NCI-H2227 treated with DMSO at 0.1 percent for 48 hours (cell line): ENCODE measurements at regions not wholly inside any gene's neighbourhood (a gene's known extent, or its start where the extent isn't known, plus 50 kb on each side); places are given as distances from the start of the nearest gene placed in this dataset.
"Not testable (repeated sequence)": the region's sequence is repeated elsewhere in the genome, so short reads cannot be mapped to it uniquely, and the experiment has no call there.

ENCODE experiments used
- DNase-seq: peaks from one replicate; lab custom pipeline; 2025; lab: John Stamatoyannopoulos, UW

DNA sequence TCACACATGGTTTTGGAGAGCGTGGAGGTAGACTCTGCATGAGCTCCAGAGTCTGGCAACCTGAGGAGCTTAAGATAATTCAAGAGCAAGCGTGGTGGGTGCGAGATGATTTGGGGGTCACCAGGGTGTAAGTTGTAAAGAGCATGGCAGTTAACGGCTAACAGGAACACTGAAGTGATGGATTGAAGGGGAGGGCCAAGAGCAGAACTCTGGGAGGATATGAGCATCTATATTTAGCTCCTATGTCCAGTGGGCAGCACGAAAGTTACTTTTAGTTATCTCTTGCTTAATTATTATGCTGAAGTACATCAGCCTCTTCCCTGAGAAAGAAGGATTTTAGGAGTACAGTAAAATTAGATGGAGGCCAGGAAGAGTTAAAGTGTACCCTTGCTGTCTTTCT lies 231.9 kb upstream of the HAND2 start:
- no peak for DNase-seq

DNA sequence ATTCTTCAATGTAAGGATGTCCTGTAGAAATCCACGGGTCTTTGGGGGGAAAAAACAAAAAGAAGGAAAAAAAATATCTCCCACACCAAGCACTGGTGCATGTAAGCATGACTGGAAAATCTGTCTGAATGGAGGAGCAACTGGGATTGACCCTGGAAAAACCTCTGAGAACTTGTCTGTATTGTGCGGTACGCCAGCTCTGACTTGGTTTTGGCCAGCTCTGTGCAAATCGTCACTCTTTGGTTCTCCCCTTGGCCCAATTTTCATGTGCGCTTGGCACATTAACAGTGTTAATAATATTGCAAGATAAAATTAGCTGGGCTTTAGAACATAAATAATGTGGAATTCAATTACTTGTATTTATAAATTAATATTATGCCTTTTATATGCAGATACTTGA lies 231.2 kb upstream of the HAND2 start:
- no peak for DNase-seq

DNA sequence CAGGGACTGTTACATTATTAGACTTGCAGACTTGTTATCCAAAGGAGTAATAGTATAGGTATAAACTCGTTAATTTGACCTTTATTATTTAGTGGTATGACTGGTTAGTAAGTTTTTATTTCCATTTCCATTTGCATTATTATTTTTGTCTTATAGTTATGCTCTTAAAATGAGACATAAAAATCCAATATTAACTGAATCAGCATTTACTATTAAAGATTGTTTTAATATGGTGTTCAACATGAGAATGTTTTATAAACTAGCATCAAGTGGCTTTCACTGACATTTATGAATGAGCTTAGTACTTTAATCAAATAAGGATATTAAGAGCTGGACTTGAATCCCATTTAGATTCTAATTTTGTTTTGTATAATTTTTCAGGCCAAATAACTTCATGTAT lies 228.1 kb upstream of the HAND2 start:
- no peak for DNase-seq

DNA sequence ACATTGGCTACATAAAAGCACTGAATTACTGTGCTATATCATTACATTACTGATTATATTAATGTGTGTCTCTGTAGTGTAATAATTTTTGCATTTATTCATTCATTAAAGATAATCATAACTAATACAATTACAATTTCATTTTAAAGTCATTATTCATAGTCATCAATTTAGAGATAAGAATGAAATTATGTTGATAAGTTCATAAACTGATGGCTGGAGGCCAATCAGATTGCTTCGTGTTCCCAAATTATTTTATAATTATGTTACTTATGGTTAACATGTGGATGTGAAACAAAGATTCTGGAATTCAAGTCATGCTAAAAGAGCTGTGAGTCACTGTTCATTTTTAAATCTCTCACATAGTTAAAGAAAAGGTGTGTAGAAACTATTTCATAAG lies 223.4 kb upstream of the HAND2 start:
- no peak for DNase-seq

DNA sequence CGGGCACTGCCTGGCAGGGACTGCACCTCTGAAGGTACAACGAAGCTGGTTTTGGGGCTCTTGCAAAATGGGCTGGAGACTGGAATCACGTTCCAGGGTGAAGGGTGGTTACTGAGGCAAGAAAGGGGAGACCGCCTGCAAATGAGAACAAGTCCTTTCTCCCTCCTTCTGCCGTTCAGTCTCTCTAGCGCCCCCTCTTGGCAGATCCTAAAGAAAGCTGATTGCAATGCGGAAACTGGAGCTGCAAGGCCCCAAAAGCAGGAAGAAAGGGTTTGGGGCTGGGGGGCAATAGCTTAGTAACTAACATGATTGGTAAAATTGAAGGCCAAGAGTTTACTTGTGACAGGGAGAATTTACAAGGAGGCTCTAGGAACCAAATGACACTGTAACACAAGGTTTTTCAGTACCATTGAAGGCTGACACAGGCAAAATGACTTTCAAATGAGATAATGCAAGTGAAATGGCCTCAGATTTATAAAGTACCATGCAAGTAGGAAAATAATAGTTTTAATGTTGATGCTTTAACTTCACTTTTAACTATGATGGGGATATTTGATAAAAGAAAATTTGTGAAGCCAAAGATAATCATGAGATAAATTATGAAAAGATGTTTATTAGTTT lies 222.7 kb upstream of the HAND2 start:
- DNase-seq = no peak

DNA sequence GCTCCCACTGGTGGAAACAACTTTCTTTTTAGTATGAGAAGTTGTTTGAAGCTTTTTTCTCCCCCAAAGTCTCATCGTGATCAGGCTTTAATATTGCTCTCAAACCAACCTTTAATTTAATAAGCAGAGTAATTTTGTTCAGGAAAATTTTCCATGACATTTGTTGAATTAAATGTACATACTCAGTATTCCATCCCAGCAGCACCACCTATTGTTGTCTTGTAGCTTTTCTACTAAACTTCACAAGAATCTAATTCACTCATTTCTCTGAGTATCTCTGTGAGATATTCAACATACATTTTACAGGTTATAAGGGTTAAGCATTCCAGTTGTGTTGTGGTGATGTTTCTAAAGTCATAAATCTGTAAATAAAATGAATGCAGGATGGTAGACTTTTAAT lies 218.3 kb upstream of the HAND2 start:
- no peak for DNase-seq

DNA sequence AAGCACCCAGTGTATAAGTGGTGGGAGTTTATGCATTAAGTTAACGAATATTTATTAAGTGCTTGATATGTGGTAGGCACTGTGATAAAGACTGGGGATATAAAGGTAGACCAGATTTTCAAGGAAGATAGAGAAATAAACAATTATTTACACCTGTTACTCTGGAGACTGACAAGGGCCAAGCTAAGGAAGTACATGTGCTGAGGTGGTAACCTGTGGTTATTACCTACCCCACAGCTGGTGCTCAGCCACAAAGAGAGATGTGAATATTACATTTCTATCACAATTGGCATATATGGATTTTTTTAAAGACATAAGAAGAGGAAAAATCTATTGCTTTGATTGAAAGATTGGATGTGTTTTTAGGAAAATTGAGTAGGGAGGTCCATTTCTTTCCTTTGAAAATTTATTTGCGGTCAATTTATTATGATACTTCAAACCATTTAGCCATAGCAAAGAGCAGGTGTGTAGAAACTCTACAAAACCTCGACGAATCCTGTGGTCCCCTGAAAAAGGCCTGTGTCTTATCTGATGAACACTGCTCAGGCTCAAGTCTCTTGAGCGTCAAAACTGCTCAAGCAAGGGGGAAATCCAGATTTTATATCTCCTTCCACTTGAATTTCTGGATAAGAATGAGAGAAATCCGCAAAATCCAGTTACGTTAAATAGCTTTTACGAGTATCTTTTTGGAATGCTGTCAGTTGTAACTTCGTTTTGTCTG lies 217.7 kb upstream of the HAND2 start:
- no peak for DNase-seq

DNA sequence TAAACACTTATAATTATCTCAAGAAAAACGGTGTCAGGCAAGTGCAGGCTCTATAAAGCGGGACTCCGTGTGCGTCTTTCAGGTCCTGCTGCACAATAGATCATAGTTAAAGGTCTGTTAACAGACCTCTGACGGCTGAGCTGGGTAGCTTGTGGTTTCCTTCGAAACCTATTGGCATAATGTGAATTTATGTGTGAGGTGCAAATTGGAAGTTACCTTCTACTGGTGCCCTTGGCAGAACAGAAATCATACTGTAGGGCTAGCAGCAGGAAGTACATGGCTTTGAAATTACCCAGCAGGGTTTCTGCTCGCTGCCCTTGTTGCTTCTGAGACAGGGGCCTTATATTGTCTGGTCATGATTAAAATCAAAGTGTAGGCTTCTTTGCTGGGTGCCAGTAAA lies 216.4 kb upstream of the HAND2 start:
- no peak for DNase-seq

DNA sequence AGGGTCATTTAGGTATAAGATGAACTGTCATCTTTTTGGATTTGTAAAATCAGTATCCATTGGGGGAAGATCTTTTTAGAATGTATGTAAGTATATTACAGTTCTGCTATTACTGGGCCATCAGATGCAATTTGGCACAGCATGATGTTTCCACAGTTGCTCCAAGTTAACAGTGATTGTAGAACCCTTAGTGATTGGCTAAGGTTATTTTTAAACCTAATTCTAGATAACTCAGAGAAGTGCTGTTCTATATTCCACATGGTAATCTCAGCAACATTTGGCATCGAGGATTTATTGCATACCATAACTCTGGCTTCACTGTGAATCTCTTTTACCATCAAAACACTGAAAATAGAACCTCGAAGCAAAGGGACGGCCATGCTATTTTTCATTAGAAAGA lies 215.7 kb upstream of the HAND2 start:
- DNase-seq = peak; percentile 27

DNA sequence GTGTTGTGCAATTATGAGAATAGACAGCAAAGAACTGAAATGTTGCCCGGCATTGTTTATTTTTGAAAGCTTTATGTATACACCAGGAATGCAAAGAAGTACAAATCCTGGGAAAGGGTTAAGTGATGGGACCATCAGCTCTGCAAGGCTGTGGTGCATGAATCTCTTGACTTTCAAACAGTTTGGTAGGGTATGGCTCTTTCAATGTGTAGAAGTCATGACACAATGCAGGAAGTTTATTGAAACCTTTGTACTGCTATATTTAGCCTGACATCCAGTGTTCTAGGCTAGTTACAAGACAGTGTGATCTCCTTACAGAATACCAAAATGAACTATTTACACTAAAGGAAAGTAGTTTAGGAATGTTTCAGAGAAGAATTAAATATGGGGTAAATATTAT lies 206.8 kb upstream of the HAND2 start:
- no peak for DNase-seq

DNA sequence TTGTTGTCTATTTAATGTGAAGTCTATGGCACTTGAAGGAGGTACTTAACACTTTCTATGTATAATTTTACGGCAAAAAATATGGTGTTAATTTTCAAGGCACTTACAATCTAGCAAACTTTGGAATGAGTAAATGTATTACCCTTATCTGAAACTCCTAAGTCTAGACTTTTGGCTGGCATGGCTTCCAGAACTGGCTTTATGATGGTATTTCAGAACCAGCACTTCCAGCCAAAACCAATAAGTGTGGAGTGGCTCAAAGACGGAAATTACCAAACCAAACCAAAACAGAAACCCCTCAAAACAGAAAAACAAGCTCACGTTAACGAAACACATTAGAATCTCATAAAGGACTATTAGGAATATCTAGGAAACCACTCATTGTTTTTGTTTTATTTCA lies 205.6 kb upstream of the HAND2 start:
- no peak for DNase-seq

DNA sequence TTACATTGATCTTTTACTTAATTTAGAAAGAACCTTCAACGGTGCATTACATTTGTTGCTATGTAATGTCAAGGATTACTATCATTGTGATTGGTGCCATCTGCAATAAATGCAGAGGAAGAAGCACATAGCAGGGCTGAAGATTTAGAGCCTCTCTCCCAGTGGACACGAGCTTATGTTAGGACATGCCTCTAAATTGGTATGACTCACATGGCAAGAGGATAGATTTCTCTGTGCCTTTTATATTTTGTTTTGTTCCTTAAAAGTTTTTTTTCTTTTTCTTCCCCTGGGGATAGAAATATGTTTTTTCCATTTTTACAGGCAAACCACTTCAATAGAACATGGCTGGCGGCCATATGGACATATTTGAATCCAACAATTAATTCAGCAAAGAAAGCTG lies 205.0 kb upstream of the HAND2 start:
- DNase-seq = no peak

DNA sequence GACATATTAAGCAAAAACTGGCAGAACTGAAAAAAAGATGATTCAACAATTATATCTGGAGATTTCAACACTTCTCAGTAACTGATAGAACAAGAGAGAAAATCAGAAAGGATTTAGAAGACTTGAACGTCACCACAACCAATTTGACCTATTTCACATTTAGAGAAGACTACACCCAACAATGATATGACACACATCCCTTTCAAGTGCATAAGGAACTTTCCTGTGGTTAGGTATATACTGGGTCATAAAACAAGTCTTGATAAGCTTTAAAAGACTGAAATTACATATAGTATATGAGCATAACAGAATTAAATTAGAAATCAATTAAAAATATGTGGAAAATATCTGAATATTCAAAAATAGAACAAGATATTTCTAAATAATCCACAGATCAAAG lies 201.2 kb upstream of the HAND2 start:
- no peak for DNase-seq

DNA sequence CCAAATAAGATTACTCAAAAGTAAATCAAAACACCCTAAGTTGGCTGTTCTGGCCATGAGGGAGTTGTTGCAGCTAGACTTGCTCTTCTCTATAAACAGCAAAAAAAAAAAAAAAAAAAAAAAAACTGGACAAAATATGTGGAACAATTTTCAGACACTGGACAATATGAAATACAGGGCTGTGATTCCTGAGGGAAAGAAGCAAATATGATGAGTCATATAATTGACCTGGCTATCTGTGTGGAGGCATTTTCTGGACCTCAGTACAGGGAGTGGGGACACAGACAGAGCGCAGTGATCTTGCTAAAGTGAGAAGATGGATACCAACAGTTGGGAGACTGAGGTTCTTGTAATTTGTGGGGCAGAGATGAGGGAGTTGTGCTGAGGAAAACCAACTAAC lies 192.0 kb upstream of the HAND2 start:
- DNase-seq = no peak

DNA sequence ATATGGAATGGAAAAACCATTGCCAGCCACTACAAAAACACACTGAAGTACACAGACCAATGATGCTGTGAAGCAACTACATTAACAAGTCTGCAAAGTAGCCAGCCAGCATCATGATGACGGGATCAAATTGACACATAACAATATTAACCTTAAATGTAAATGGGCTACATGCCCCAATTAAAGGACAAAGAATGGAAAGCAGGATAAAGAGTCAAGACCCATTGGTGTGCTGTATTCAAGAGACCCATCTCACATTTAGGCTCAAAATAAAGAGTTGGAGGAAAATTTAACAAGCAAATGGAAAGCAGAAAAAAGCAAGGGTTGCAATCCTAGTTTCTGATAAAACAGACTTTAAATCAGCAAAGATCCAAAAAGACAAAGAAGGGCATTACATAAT lies 188.5 kb upstream of the HAND2 start:
- DNase-seq = not testable (repeated sequence)

DNA sequence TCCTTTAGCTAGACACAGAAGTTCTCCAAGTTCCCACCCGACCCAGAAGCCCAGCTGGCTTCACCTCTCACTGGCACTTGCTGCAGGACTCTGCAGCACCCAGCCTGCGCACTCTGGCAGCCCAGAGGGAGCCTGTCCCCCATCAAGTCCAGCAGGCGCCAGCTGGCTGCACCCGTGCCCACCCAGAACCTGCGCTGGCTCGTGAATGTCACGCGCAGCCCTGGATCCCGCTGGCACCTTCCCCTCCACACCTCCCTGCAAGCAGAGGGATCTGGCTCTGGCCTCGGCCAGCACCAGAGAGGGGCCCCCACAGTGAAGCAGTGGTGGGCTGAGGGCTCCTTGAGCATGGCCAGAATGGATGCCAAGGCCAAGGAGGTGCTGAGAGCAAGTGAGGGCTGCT lies 187.6 kb upstream of the HAND2 start:
- DNase-seq = no peak

DNA sequence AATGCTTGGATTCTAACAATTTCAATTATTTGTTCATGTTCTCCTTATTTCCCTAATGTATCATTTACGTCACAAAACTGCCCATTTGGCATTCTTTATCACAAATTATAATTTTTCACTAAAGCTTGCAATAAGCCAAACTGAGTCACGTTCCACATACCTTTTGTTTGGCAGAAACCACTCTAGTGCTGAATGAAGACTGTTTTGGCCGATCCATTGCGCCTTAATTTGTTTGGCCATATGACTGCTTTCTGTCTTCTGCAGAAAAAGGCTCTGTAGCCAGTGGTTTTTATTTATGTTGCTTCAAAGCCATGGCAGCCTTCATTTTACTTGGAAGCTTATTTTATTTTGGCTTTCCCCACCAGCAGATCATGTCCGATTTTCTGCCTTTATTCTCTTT lies 184.4 kb upstream of the HAND2 start:
- DNase-seq = no peak

DNA sequence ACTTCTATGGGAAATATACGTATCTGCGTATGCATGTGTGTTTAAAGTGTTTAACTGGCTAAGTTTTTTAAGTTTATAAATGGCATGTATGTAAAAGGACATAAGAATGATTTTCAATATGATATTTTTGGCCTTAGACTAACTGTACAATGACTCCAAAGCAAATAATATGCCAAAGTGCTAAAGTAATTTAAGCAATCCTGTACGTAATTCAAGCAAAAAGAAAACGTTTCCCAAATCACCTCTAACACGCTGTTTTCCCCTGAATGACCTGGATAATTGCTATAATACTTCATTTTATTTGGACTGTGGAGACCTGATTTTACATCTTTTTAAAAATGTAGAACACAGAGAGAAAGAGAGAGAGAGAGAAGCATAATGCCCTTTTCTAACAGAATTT lies 183.0 kb upstream of the HAND2 start:
- no peak for DNase-seq

DNA sequence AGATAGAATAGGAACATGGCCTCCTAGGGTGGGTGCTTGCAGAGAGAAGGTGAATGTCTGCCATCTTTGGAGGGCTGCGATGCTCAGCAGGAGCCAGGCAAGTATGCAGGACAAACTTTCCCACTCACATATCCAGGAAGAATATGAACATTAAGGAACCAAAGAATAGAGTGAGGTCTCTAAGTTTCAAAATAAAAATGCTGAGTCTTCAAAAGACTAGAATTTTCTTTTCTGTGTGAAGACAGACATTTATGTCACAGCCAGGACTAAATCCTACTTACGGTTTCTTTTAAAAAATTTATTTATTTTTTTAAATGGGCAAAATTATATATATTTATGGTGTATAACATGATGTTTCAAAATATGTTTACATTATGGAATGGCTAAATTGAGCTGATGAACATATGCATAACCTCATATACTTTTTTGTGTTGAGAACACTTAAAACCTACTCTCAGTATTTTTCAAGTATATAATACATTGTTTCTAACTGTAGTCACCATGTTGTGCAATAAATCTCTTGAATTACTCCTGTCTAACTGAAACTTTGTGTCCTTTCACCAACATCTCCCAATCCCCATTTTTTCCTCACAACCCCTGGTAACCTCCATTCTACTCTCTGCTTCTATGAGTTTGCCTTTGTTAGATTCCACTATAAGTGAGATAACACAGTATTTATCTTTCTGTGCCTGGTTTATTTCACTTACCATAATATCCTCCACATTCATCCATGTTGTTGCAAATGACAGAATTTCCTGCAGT lies 177.8 kb upstream of the HAND2 start:
- no peak for DNase-seq

DNA sequence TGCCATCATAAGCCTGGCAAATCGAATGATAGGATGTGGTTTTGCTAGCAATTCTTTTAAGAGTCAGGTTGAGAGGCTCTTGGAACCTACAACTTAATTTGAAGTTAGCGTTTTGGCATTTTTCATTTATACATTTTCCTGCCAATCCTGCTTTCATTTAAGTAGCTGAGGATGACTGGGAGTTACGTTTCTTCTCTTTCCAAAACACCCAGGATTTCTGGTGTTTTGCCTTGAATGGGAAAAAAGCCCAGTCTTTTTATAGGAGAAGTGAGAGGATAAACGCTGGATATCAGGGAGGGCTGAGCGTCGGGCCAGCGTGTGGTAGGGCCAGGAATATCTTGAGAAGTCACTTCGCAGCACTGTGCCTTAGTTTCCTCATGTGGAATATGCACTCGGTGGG lies 174.2 kb upstream of the HAND2 start:
- DNase-seq = no peak

DNA sequence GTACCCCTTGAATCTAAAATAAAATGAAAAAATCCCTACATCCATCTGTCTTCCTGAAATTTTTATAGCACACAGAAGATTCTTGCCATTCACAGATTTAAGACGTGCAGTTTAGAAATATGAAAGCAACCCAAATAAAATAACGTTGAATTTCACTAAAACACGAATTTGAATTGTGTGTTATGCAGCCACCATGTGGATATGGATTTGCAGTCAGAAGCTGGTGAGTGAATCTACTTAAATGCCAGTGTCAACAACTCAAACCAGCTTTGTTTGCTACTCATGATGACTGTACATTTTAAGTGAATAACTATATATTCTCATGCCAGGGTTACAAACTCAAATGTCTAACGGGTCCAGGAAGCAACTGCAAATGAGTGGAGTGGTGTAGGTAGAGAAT lies 173.0 kb upstream of the HAND2 start:
- DNase-seq = no peak

DNA sequence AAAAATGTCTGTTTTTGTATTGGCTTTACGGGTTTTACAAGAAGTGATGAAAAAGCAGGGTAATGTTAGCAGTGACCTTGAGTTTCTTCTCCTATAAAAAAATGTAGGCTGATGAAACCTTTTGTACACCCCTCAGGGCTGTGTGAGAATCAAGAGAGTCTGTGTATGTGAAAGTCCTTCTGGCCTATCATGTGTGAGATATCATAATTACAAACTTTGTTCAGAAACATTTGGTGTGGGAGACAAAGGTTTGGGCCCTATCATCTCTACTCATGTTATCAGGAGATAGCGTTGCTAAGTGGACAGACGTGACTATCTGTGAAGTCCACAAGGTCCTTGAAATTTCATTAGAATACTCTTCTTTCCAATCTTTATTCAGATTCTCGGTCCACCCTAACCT lies 170.6 kb upstream of the HAND2 start:
- no peak for DNase-seq

DNA sequence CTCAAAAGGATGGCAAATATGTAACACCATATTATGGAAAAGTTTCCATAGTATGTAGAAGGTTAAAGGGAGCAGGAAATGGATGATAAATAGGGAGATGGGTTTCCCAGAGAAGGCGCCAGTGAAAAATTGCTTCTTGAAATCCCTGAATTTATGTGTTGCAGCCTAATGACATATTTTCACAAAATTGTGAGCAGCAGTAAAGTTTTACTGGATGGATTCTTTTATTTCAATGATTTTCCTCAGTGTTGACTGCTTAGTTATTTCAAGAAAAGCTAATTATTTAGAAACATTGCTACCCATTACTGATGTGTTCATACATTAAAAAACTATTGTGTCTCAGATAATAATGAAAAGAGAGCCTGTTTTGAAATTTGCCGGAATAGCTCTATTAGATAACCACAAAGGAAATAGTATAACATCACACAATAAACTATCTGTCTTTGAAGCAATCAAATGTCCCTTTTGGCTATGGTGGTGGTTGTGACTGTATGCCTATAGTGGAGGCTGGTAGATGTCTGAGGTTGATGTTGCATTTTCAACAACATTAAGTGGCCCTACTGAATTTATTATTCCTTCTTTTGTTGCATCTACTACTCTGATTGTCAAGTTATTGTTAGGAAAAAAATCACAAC lies 169.9 kb upstream of the HAND2 start:
- no peak for DNase-seq
